ENCODE measurements at regions not wholly inside any gene's neighbourhood (a gene's known extent, or its start where the extent isn't known, plus 50 kb on each side); places are given as distances from the start of the nearest gene placed in this dataset.
"Not testable (repeated sequence)": the region's sequence is repeated elsewhere in the genome, so short reads cannot be mapped to it uniquely, and the experiment has no call there.

DNA sequence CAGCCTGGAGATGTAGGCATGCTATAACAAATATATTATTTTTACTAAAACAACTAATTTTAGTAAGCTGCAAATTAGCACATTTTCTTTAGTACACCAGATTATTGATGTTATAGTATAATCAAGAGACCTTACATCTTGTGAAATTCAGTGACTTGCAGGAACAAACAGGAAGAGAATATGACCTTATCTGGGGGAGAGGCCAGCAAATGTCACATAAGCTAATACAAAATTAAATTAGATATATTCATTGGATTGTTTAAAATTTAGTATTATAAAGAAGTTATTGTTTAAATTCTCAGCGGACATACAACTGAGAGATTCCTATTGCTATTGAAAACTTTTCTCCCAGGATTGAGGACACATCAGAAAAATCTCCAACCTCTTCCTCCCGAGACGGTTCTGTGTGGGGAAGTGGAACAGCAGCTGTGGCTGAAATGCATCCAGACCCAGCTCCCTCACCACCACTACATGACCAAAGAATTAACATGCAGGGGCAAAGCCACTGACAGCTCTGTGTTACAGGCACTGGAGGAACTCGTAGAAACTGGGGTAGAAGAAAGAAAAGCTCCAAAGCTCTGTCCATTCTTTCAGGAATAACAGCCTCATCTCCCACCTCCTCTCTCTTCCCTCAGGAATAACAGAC lies 744.2 kb downstream of the TMEM121 start:
- TF ChIP-seq, protein P1, sequence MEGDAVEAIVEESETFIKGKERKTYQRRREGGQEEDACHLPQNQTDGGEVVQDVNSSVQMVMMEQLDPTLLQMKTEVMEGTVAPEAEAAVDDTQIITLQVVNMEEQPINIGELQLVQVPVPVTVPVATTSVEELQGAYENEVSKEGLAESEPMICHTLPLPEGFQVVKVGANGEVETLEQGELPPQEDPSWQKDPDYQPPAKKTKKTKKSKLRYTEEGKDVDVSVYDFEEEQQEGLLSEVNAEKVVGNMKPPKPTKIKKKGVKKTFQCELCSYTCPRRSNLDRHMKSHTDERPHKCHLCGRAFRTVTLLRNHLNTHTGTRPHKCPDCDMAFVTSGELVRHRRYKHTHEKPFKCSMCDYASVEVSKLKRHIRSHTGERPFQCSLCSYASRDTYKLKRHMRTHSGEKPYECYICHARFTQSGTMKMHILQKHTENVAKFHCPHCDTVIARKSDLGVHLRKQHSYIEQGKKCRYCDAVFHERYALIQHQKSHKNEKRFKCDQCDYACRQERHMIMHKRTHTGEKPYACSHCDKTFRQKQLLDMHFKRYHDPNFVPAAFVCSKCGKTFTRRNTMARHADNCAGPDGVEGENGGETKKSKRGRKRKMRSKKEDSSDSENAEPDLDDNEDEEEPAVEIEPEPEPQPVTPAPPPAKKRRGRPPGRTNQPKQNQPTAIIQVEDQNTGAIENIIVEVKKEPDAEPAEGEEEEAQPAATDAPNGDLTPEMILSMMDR (IDR thresholded peaks at IDR 0.05) = not testable (repeated sequence)
- TF ChIP-seq POLR2AphosphoS5 (IDR thresholded peaks at IDR 0.05) = not testable (repeated sequence)
